HG02763 (cell line): ENCODE measurements at regions not wholly inside any gene's neighbourhood (a gene's known extent, or its start where the extent isn't known, plus 50 kb on each side); places are given as distances from the start of the nearest gene placed in this dataset.

ENCODE experiments used
- ATAC-seq: cut with Tn5 transposase; IDR thresholded peaks from one replicate; pipeline ENCODE4 v1.9.1; 2021; ENCODE audit warnings: mild to moderate bottlenecking, moderate library complexity; ENCODE audit not compliant: unreplicated experiment

DNA sequence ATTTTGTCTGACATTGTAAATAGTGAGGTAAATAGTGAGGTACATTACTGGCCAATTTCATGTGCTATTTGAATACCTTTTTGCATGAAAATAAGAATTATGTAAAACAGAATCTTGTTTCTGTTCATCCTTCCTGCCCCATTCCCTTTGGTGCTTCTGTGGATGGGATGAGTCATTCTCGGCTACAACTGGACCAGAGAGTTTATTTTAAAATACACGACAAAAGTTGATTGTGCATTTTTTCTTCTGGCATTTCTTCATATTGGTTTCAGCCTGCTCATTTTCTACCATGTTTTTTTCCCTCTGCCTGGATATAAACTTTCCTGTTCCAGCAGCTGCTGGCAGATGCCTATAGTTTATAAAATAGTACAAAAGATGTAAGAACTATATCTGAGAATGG is 107.5 kb downstream of the CYSLTR2 start:
- no peak for ATAC-seq

GRCh38 chr13:48769107-48769704 is 115.5 kb downstream of the CYSLTR2 start:
- ATAC-seq = peak; percentile 88

DNA sequence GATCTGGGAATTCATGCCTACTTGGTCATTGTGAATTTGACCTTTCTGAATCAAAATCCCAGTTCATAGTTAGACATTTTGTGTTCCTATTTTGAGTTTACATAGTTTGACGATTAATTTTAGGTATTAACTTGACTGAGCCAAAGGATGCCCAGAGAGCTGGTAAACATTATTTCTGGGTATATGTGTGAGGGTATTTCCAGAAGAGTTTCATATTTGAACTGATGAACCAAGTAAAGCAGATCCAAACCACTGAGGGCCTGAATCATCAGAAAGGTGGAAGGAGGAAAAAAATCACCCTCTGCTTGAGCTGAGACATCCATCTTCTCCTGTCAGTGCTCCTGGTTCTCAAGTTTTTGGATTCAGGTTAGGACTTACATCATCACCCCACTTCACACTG is 116.6 kb downstream of the CYSLTR2 start:
- no peak for ATAC-seq

- no peak for ATAC-seq
These were observed 119.2 kb downstream of the CYSLTR2 start for GRCh38 chr13:48772908-48773307.

DNA sequence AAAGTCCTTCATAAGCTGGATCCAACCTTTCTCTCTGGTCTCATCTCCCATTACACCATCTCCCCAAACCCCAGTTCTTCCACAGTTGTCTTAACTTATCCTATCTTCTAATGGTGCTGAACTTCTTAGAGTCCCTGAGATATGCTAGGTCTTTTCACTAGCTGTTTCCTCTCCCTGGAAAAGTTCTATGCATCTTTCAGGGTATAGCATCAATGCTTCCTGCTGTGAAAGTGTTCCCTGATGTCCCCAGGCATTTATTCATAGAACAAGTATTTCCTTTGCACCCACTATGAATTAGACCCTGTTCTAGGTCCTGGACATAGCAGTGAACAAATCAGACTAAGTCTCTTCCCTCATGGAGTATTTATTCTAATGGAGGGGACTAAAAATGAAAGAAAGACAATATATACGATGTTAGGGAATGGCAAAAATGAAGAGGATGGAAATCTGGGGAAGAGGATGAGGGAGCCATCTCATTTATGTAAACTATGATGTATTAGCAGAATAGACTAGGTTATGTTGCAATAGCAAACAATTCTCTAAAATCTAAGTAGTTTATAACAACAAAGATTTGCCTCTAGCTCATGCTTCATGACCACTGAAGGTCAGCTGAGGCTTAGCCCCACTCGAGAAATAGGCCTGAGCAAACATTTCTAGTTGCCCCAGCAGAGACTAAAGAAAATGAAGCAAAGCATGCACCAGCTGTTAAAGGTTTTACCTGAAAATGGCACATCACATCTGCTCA is 120.0 kb downstream of the CYSLTR2 start:
- no peak for ATAC-seq

DNA sequence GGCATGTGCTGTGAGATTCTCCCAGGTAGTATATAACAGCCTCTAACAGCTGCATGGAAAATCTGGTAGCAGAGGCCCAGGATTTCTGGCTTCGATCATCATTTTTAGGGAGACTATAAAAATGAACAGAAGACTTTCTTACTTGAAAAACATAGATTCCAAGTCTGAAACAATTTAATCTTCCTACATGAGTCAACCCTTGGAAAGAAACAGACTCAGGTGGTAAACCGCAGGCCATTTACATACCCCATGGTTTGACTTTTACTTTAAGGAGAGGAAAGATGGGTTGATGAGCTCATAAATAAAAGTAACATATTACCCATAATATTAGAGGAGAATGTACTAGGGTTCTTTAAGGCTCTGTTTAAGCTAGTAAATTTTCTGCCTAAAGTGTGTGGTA is 121.6 kb downstream of the CYSLTR2 start:
- no peak for ATAC-seq

DNA sequence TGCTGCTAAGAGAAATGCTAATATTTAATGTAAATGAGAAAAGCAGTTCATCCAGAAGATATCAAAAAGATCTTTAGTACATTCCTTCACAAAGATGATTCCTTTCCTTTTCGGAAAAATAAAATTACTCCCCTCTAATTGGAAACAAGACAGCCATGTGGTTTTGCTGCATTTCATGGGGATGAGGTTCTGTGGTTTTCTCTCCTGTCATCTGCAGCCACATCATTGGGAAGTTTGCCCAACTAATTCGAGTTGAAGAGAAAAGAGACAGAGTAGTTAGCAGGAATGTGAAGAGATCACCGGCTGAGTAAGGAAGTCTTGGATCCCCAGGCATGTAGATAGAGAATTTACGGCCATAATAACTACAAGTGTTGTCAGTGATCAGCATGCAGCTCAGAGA is 122.1 kb downstream of the CYSLTR2 start:
- no peak for ATAC-seq

DNA sequence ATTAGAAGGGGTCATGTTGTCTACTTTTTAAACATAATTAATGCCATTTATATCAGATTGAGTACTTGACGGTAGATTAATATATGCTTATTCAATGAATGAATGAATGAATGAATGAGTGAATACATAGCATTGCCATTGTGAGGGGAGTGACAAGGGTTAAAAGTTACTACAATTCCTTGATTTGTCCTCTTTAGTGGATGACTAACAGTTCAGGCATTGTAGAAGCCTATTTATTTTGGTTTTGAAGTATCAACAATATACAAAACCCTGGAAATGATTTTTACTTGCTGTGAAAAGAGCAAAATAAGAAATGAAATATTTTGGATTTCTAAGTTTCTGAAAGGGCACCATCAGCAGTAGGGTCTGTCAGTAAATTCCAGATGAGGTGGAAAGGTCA is 122.7 kb downstream of the CYSLTR2 start:
- no peak for ATAC-seq

DNA sequence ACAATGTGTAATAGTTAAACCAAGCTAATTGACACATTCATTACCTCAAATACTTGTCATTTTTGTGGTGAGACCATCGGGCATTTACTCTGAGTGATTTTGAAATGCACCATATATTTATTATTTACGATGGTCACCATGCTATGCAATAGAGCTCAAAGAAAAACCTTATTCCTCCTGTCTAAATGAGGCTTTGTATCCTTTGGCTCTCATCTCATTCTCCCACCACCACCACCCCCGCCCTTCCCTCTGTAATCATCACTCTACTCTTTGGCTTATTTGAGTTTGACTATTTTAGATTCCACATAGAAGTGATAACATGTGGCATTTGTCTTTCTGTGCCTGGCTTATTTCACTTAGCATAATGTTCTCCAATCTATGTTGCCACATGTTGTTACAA is 124.9 kb downstream of the CYSLTR2 start:
- ATAC-seq = no peak

GRCh38 chr13:48780713-48781341 is 127.1 kb downstream of the CYSLTR2 start:
- ATAC-seq = no peak

GRCh38 chr13:48782429-48782840 is 128.7 kb downstream of the CYSLTR2 start:
- no peak for ATAC-seq

DNA sequence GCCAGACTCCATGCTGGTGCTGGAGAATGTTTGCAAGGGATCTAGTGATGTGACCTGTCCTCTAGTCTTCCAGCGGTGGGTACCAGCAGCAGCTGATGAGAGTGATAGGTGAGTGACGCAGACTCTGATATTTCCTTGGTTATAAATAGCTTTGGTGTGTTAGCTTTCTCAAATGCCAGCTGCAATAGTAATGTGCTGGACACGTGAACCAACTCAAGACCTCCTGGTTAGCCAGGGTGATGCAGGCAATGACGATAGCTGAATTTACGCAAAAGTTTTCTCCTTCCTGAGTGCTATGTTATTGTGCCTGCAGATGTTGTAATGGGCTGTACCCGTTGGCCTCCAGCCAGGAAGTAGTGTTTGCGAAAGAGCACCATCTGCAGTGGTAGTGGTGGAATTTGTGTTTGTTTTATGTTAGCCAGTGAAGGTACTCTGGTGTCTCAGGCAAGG is 129.5 kb downstream of the CYSLTR2 start:
- no peak for ATAC-seq

- ATAC-seq = no peak
These were observed 130.0 kb downstream of the CYSLTR2 start for GRCh38 chr13:48783695-48784230.

DNA sequence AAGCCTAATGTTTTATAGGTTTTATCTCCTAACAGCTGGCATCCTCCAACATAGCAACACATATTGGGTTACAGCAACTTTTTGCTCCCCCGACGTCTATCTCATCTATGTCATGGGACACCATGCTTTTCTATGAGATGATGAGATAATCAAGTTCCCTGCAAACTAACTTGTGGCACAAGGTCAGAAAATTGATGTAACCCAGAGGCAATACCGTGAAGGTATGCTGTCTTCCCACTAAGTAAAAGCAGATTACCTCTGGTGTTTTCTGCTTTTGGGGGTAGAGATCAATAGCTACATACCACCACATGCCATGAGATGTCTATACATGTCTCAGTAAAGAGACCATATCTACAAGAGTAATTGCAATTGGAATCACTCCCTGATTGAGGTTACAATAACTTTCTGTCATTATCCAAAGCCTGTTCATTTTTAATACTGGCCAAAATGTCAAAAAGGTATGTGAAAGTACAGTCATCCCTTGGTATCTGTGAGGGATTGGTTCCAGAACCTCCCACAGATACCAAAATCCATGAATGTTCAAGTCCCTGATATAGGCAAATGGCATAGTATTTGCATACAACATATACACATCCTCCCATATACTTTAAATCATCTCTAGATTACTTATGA is 131.3 kb downstream of the CYSLTR2 start:
- no peak for ATAC-seq

DNA sequence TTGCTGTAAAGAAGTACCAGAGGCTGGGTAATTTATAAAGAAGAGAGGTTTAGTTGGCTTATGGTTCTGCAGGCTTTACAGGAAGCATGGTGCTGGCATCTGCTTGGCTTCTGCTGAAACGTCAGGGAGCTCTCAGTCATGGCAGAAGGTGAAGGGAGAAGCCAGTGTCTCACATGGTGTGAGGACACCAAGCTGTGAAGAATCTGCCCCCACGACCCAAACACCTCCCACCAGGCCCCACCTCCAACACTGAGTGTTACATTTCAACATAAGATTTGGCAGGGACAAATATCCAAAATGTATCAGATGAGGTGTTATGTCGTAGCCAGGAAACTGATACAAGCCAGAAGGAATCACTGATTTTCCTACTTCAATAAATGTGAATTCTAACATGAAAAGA is 136.5 kb downstream of the CYSLTR2 start:
- ATAC-seq = no peak

GRCh38 chr13:48790966-48791365 is 137.2 kb downstream of the CYSLTR2 start:
- ATAC-seq = no peak

GRCh38 chr13:48797127-48797526 is 143.4 kb downstream of the CYSLTR2 start:
- ATAC-seq = no peak

GRCh38 chr13:48797761-48798160 is 144.0 kb downstream of the CYSLTR2 start:
- ATAC-seq = no peak

GRCh38 chr13:48798180-48798579 is 144.5 kb downstream of the CYSLTR2 start:
- ATAC-seq = no peak

DNA sequence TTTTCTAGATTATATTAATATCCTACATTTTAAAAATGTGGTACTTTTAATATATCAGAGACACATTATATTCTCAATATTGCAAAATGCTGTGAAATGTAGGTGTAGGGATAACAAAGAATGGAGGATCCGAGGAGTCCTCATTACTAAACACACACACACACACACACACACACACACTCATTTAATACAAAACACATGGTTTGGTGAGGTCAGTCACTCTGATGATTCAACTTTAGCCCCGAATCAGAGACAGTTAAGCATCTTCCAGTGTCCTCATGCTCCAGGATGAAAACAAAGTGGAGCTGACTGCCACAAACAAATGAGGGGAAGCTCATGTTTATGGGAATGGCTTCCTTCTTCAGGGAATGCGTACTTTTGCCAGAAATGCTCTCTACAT is 147.5 kb downstream of the CYSLTR2 start:
- no peak for ATAC-seq

DNA sequence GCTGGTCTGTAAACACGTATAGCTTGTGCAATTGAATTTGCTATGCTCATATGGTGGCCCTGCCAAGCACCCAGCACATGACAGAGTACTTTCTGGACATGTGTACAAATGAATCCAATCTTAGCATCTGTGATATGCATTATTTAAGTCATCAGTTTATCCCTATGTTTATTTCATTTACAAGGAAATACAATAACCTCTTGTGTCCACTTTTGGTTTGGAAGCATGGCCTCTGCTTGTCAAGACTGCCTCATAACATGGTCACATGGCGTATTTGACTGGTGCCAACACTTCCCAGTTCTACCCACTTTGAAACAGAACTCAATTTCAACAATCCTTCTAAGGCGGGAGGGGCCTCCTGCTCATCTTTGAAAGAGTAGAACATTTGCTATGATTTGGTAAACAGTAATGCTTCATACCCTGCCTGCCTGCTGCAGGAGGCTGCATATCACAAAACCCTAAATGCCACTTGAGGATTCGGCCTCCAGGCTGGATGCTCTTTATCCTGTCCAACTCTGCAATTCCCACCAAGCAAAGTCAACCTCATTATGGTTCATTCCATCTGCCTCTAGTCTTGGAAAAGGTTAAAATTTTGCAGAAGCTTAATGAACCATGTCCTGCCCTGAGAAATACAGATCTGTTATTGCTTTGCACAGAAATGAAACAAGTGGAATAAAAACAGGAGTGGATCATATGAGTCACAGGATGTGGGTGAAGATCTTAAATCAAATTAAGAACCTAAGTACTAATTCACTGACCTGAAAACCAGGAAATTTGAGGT is 151.3 kb downstream of the CYSLTR2 start:
- ATAC-seq = no peak
